GM23248 (cell line): ENCODE measurements at regions not wholly inside any gene's neighbourhood (a gene's known extent, or its start where the extent isn't known, plus 50 kb on each side); places are given as distances from the start of the nearest gene placed in this dataset.

Experiments used
- DNase-seq: peaks from one replicate; pipeline ENCODE4 v3.0.0-alpha.2; 2015
- H2AFZ ChIP-seq: fragments of 200-600 bp; sonication (generic); 2 replicates; pipeline ENCODE4 v1.6.1; 2016; ENCODE audit warnings: antibody characterized with exemption
- H3F3A ChIP-seq: fragments of 200-600 bp; sonication (generic); 2 replicates; pipeline ENCODE4 v1.6.1; 2016; ENCODE audit warnings: mild to moderate bottlenecking, antibody characterized with exemption, mixed run types; ENCODE audit not compliant: insufficient read depth
- H3K27ac ChIP-seq: fragments of 200-600 bp; sonication (generic); 2 replicates; pipeline ENCODE4 v1.5.1; 2016; ENCODE audit warnings: mild to moderate bottlenecking
- H3K27me3 ChIP-seq: fragments of 200-600 bp; sonication (generic); replicated peaks from 2 replicates; pipeline ENCODE4 v1.6.1; 2016; ENCODE audit warnings: mild to moderate bottlenecking; ENCODE audit not compliant: insufficient read depth
- H3K36me3 ChIP-seq: fragments of 200-600 bp; sonication (generic); 2 replicates; pipeline ENCODE4 v1.6.1; 2016; ENCODE audit warnings: low read depth, mild to moderate bottlenecking
- H3K4me1 ChIP-seq: fragments of 200-600 bp; sonication (generic); 2 replicates; pipeline ENCODE4 v1.6.1; 2016; ENCODE audit warnings: mild to moderate bottlenecking; ENCODE audit not compliant: insufficient read depth
- H3K4me2 ChIP-seq: fragments of 200-600 bp; sonication (generic); one replicate; pipeline ENCODE4 v1.6.1; 2016; ENCODE audit warnings: mild to moderate bottlenecking; ENCODE audit not compliant: unreplicated experiment
- H3K4me3 ChIP-seq: fragments of 200-600 bp; sonication (generic); 2 replicates; pipeline ENCODE4 v1.5.1; 2016; ENCODE audit warnings: mild to moderate bottlenecking
- H3K79me2 ChIP-seq: fragments of 200-600 bp; sonication (generic); 2 replicates; pipeline ENCODE4 v1.6.1; 2016; ENCODE audit warnings: mild to moderate bottlenecking; ENCODE audit not compliant: insufficient read depth
- H3K9ac ChIP-seq: fragments of 200-600 bp; sonication (generic); 2 replicates; pipeline ENCODE4 v1.6.1; 2016; ENCODE audit warnings: mild to moderate bottlenecking
- H3K9me2 ChIP-seq: fragments of 200-600 bp; sonication (generic); 2 replicates; pipeline ENCODE4 v1.6.1; 2016; ENCODE audit warnings: mixed run types, mild to moderate bottlenecking, moderate library complexity; ENCODE audit not compliant: insufficient read depth
- H3K9me3 ChIP-seq: fragments of 200-600 bp; sonication (generic); one replicate; pipeline ENCODE4 v1.6.1; 2017; ENCODE audit warnings: low read depth
- H4K20me1 ChIP-seq: fragments of 200-600 bp; sonication (generic); 2 replicates; pipeline ENCODE4 v1.6.0; 2016; ENCODE audit not compliant: insufficient read depth
- EZH2 ChIP-seq: fragments of 200-600 bp; sonication (generic); IDR thresholded peaks from 2 replicates; pipeline ENCODE4 v1.6.1; 2018; ENCODE audit warnings: antibody characterized with exemption, mild to moderate bottlenecking; ENCODE audit not compliant: insufficient read depth, poor library complexity, severe bottlenecking
- EZH2phosphoT487 ChIP-seq: fragments of 200-600 bp; sonication (generic); IDR thresholded peaks from 2 replicates; pipeline ENCODE4 v1.6.1; 2018; ENCODE audit warnings: antibody characterized with exemption, moderate library complexity, mild to moderate bottlenecking, low read depth; ENCODE audit not compliant: insufficient read depth
- WGBS, 2 experiments: methylation state at CpG; one replicate each; pipeline ENCODE4 v1.1.6; 2015 to 2017; ENCODE audit warnings: low lambda C conversion rate in 2 of 2, low coverage in 1 of 2; ENCODE audit errors: missing lambda C conversion rate in 2 of 2; 5-methylcytosine and 5-hydroxymethylcytosine counted together
- in situ Hi-C: fragments of 300-500 bp; cut with MboI; formaldehyde crosslinking; loops from 2 replicates; pipeline ENCODE4 v1.15.0; 2020

GRCh38 chr18:55743133-55743532 is 155.1 kb upstream of the TCF4 start:
- in situ Hi-C loops: no loop called here
- 95 to 98% methylated on average over 2 of the region's 2 CpGs for WGBS, 2 experiments

GRCh38 chr18:55739488-55739887 is 151.5 kb upstream of the TCF4 start:
- no peaks in the 10 kb centered on the region for H3K79me2 ChIP-seq
- no peak overlapping the region for H3K4me2 ChIP-seq
- H3K27ac ChIP-seq: no peak overlapping the region
- H3K9me2 ChIP-seq: no peaks in the 10 kb centered on the region
- H4K20me1 ChIP-seq: no peaks in the 10 kb centered on the region
- no peaks in the 10 kb centered on the region for H3K36me3 ChIP-seq
- no peak overlapping the region for H2AFZ ChIP-seq
- no peaks in the 10 kb centered on the region for H3K27me3 ChIP-seq
- in situ Hi-C loops: no loop called here
- H3K9me3 ChIP-seq: no peaks in the 10 kb centered on the region
- H3K9ac ChIP-seq: no peak overlapping the region
- no peak for TF ChIP-seq EZH2phosphoT487
- TF ChIP-seq EZH2: no peak
- no peak for DNase-seq
- H3F3A ChIP-seq: no peaks in the 10 kb centered on the region
- no peak overlapping the region for H3K4me3 ChIP-seq
- no peaks in the 10 kb centered on the region for H3K4me1 ChIP-seq
- WGBS, 2 experiments: 68 to 76% methylated on average over 2 of the region's 2 CpGs

More at GRCh38 chr18:55743133-55743532, 155.1 kb upstream of the TCF4 start:
- Histone ChIP-seq H4K20me1 (no peaks in the 10 kb centered on the region), H3K4me3 (no peak overlapping the region), H2AFZ (no peak overlapping the region), H3K4me1 (no peaks in the 10 kb centered on the region), H3K9me3 (no peaks in the 10 kb centered on the region), H3K27me3 (no peaks in the 10 kb centered on the region), H3K36me3 (no peaks in the 10 kb centered on the region), H3K9me2 (no peaks in the 10 kb centered on the region), H3F3A (no peaks in the 10 kb centered on the region), H3K79me2 (no peaks in the 10 kb centered on the region), H3K9ac (no peak overlapping the region), H3K27ac (no peak overlapping the region), H3K4me2 (no peak overlapping the region)
- no peak for DNase-seq
- TF ChIP-seq EZH2: no peak
- no peak for TF ChIP-seq EZH2phosphoT487

DNA sequence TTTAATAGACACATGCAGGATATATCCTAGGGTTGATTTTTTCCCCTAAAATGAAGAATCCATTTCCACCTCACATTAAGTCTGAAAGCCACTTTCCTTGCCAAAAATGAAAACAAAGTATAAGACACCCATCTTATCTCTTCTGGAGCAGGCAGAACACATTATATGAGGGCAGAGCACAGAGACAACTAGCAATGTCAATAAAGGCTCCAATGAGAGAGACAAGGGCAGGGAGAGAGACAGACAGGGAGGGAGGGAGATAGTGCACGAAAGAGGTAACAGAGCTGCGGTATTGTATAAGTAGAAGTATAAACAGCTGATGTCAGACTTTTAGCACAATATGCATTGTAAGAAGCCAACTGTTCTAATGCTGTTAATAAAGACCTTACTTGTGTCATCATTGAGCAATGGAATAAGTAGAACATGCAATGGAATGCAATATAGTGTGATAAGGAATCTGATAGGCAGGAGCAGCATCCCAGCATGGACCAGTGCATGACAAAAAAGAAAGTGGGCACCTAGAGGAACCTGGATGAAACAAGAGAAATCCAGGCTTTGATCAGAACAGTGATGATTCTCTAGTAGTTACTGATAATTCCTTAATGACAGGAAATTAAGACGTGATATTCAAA is 150.6 kb upstream of the TCF4 start:
- no peak overlapping the region for H3K4me3 ChIP-seq
- H3K9me2 ChIP-seq: no peaks in the 10 kb centered on the region
- 95 to 98% methylated on average over 3 of the region's 3 CpGs for WGBS, 2 experiments
- H2AFZ ChIP-seq: no peak overlapping the region
- TF ChIP-seq EZH2 (no peak), EZH2phosphoT487 (no peak)
- H3F3A ChIP-seq: no peaks in the 10 kb centered on the region
- no peaks in the 10 kb centered on the region for H3K27me3 ChIP-seq
- DNase-seq: no peak
- no peaks in the 10 kb centered on the region for H3K79me2 ChIP-seq
- no peak overlapping the region for H3K27ac ChIP-seq
- H3K9me3 ChIP-seq: no peaks in the 10 kb centered on the region
- no peak overlapping the region for H3K9ac ChIP-seq
- no peaks in the 10 kb centered on the region for H4K20me1 ChIP-seq
- in situ Hi-C loops: no loop called here
- H3K4me1 ChIP-seq: no peaks in the 10 kb centered on the region
- H3K4me2 ChIP-seq: no peak overlapping the region
- no peaks in the 10 kb centered on the region for H3K36me3 ChIP-seq

DNA sequence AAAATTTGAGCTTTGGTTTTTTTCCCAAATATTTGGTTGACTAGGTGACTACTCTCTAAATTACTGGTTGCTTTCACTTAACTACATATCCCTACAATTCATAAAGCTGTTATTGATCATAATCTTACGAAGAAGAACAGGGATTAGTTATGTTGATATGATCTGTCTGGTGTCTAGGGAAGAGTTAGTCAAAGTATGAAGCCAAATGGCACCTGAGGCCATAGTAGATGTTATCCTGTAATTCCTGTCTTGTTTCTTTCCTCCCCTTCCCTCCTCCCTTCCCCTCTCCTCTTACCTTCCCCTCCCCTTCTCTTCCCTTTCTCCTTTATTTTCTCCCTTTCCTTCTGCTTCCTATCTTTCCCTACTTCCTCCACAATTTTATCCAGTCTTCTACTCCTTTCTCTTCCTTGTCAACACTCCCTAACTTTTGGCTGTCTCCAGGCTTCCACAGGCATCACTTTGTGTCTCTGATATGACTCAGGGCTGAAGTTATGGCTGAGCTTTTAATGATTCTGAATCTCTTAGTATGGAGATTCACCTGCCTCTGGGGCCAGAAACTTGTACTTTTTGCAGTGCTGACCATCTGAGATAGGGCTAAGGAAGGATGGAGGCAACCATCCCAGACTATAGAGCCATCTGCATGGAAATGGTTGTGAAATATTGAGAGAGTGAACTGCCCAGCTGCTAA is 149.9 kb upstream of the TCF4 start:
- in situ Hi-C loops: no loop called here
- Histone ChIP-seq H3K4me1 (peaks cover 1% of the 10 kb centered on the region; the same call in 1 of the 2 replicates), H3F3A (0 out of 2 replicates have a peak, but pooled peaks cover 2% of the 10 kb centered on the region), H3K79me2 (no peaks in the 10 kb centered on the region), H3K9me3 (no peaks in the 10 kb centered on the region), H3K4me3 (no peak overlapping the region), H2AFZ (no peak overlapping the region), H3K27ac (no peak overlapping the region), H3K9ac (no peak overlapping the region), H3K9me2 (no peaks in the 10 kb centered on the region), H3K27me3 (no peaks in the 10 kb centered on the region), H3K4me2 (no peak overlapping the region), H3K36me3 (no peaks in the 10 kb centered on the region), H4K20me1 (no peaks in the 10 kb centered on the region)
- TF ChIP-seq EZH2phosphoT487 (no peak), EZH2 (no peak)
- DNase-seq: no peak
- WGBS, 2 experiments: 75 to 94% methylated on average over 1 of the region's 1 CpG
